IPS-NIHi11 (cell line): ENCODE measurements at regions not wholly inside any gene's neighbourhood (a gene's known extent, or its start where the extent isn't known, plus 50 kb on each side); places are given as distances from the start of the nearest gene placed in this dataset.

Source experiments
- DNase-seq: peaks from one replicate; pipeline ENCODE4 v3.0.0; 2012; ENCODE audit warnings: mixed read lengths, low spot score

DNA sequence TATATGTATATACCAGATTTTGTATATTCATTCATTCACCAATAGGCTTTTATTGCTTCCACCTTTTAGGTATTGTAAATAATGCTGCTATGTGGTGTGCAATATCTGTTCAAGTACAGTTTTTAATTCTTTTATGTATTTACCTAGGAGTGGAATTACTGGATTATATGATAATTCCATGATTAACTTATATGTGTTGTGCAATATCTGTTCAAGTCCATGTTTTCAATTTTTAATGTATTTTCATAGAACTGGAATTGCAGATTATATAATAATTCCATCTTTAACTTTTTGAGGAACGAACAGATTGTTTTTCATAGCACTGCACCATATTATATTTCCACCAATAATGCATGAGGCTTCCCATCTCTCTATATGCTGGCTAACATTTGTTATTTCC lies 50.6 kb upstream of the L3MBTL4 start:
- no peak for DNase-seq

- DNase-seq: no peak
These were observed 61.5 kb upstream of the L3MBTL4 start for GRCh38 chr18:6476190-6476589.

GRCh38 chr18:6476880-6477279 lies 62.2 kb upstream of the L3MBTL4 start:
- no peak for DNase-seq

DNA sequence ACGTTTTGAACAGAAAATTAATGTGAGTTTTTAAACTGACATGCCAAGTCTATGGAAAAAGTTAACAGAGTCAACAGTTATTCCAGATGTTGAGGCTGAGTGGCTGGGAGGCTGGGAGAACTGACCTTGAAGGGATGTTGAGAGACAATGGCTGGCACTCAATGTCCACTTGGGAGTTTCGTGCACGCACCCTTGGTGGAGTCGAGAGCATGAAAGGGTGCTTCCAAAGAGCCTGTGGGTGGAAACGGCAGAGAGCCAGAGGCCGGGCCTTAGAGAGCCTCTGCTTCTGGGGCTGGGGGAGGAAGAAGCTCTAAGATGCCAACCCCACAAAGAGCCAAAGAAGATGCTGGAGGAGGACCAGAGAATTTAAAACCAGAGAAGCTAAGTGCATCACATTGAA lies 63.4 kb upstream of the L3MBTL4 start:
- no peak for DNase-seq

- DNase-seq: no peak
These were observed 65.0 kb upstream of the L3MBTL4 start for GRCh38 chr18:6479699-6480098.

- DNase-seq: peak; percentile 91
These were observed 67.7 kb upstream of the L3MBTL4 start for GRCh38 chr18:6482198-6482977.

GRCh38 chr18:6484659-6485058 lies 69.9 kb upstream of the L3MBTL4 start:
- no peak for DNase-seq

DNA sequence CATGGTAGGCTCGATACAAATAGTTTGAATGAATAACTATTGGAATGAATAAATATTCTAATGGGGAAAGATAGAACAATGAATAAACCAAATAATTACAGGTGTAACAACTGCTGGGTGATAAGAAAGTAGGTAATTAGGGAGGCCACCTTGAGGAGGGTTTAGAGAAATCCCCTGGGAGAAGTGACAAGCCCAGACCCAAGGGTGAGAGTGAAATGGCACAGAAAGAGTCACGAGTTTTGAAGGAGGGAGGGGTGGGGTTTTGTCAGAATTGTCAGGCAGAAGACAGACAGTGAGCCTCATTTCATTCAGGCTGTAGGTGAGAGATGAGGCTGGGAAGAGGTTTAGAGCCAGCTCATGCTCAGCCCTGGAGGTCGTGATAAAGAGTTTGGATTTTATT lies 71.6 kb upstream of the L3MBTL4 start:
- DNase-seq: no peak

GRCh38 chr18:6486764-6487426 lies 72.2 kb upstream of the L3MBTL4 start:
- peak; percentile 21 for DNase-seq

GRCh38 chr18:6487968-6488367 lies 73.3 kb upstream of the L3MBTL4 start:
- peak; percentile 32 for DNase-seq

GRCh38 chr18:6488956-6489355 lies 74.2 kb upstream of the L3MBTL4 start:
- DNase-seq: no peak

GRCh38 chr18:6489977-6490376 lies 75.3 kb upstream of the L3MBTL4 start:
- DNase-seq: no peak

GRCh38 chr18:6493194-6493593 lies 78.5 kb upstream of the L3MBTL4 start:
- DNase-seq: no peak

- DNase-seq: no peak
These were observed 80.8 kb upstream of the L3MBTL4 start for GRCh38 chr18:6495536-6495935.

DNA sequence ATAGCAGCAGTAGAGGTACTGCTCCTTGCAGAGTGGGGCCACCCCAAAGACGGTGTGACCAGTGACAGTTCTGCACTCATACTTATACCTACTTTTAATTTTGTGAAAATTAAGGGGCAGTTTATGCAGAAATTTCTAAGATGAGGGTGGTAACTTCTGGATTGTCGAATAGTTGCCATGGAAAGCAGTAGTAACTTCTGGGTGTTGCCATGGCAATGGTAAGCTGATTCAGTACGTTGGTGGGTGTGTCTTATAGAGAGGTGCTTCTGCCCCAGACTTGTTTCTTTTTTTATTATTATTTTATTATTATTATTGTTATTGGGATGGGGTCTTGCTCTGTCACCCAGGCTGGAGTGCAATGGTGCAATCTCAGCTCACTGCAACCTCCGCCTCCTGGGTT lies 82.8 kb upstream of the L3MBTL4 start:
- no peak for DNase-seq

- no peak for DNase-seq
These were observed 83.7 kb upstream of the L3MBTL4 start for GRCh38 chr18:6498289-6498856.

DNA sequence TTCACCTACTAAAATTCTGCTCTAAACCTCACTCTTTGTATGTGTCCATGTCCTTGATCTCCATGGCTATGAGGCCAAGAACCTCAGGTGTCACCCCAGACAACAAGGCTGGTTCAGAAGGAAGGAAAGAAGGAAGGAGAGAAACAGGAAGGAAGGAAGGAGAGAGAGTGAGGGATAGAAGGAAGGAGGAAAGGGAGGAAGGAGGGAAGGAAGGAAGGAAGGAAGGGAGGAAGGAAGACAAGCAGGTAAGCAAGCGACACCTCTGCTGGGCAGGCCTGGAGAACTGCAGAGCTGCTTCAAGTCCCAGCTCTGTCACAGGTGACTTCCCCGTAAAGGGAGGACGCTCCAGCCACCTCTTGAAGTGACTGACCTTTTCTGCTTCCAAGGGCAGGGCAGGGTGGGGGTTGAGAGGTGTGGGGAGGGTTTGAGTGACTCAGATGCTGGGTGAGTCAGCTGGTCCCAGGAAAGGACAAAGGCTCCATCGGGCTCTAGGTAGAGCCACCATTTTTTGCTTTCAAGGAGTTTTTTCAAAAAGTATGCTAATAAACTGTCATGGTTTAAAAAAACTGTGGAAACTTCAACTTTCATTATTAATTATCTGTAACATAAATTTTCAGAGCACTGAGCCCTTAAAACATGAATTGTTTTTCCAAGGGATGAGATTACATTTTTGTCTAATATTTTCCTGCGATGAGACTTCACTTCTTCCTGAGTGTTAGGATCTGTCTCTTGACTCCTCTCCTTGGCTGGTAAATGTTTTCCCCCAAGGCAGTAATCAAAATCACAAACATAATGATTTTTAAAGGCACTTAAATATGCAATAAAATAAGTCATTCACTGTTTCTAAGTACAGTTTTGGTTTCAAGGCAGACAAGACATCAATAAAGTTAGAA lies 90.1 kb upstream of the L3MBTL4 start:
- DNase-seq: no peak

- no peak for DNase-seq
These were observed 90.8 kb upstream of the L3MBTL4 start for GRCh38 chr18:6505498-6505875.

GRCh38 chr18:6509417-6509816 lies 94.7 kb upstream of the L3MBTL4 start:
- DNase-seq: no peak

- DNase-seq: no peak
These were observed 95.1 kb upstream of the L3MBTL4 start for GRCh38 chr18:6509832-6510231.

GRCh38 chr18:6520901-6521300 lies 106.2 kb upstream of the L3MBTL4 start:
- DNase-seq: no peak

DNA sequence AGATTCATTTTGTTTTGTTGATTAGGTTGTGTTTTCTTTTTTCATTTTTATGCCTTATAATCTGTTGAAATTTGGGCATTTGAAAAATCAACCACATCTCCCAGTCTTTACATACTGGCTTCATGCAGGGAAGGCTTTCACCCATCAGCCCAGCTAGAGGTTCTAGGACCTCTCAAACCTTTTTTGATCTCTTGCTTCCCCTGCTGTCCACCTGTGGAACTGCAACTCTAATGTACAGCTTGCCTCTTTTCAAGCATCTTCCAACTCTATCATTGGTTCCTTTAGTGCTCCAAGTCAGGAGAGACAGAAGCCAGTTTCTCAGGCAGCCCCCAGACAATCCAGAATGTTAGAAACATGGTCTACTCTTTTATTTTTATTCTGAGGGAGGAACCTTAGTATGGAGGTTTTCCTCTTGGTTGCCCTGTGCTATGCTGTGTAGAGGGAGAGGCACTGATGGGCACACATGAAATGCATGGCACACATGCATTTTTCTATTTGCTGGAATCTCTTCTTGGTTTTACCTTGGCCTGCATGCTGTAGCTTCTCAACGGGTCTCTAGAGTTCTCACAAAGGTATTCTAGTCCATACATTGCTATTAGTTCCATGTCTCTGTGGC lies 107.2 kb upstream of the L3MBTL4 start:
- peak; percentile 68 for DNase-seq
